GM23338 (cell line): ENCODE measurements at regions not wholly inside any gene's neighbourhood (a gene's known extent, or its start where the extent isn't known, plus 50 kb on each side); places are given as distances from the start of the nearest gene placed in this dataset.

Experiments used
- CREB1 ChIP-seq: fragments of 250-450 bp; sonication (Bioruptor Pico); IDR thresholded peaks from 2 replicates; pipeline ENCODE4 v1.5.0; 2020; ENCODE audit warnings: low read depth, mild to moderate bottlenecking, moderate library complexity
- EZH2 ChIP-seq: fragments of 200-600 bp; sonication (generic); IDR thresholded peaks from one replicate; pipeline ENCODE4 v1.8.0; 2017; ENCODE audit warnings: antibody characterized with exemption, mild to moderate bottlenecking, low read depth; ENCODE audit not compliant: unreplicated experiment
- EZH2phosphoT487 ChIP-seq: fragments of 200-600 bp; sonication (generic); IDR thresholded peaks from one replicate; pipeline ENCODE4 v1.8.1; 2018; ENCODE audit warnings: antibody characterized with exemption; ENCODE audit not compliant: unreplicated experiment
- JUNB ChIP-seq: IDR thresholded peaks from one replicate; pipeline ENCODE4 v1.6.1; 2016; ENCODE audit warnings: antibody characterized with exemption; ENCODE audit not compliant: unreplicated experiment
- NANOG ChIP-seq: IDR thresholded peaks from 2 replicates; pipeline ENCODE4 v1.6.1; 2016; ENCODE audit warnings: antibody characterized with exemption, borderline replicate concordance
- POLR2AphosphoS5 ChIP-seq: IDR thresholded peaks from 2 replicates; pipeline ENCODE4 v1.6.1; 2016; ENCODE audit warnings: antibody characterized with exemption, low read depth
- STAT1 ChIP-seq: IDR thresholded peaks from one replicate; pipeline ENCODE4 v1.6.1; 2016; ENCODE audit warnings: antibody characterized with exemption; ENCODE audit not compliant: unreplicated experiment
- ZNF114 ChIP-seq: fragments of 250-450 bp; sonication (Bioruptor Pico); IDR thresholded peaks from 2 replicates; pipeline ENCODE4 v1.5.0; 2020; ENCODE audit warnings: mild to moderate bottlenecking, moderate library complexity
- TF ChIP-seq, protein P1 (sequence below), 2 experiments: fragments of 200-600 bp in 1 of 2; sonication (generic) in 1 of 2; conservative IDR thresholded peaks; 2 replicates each; pipeline versions ENCODE4 v1.5.1 to v1.6.1; 2016 to 2017; ENCODE audit warnings: antibody characterized with exemption in 2 of 2, low read depth in 2 of 2, mild to moderate bottlenecking in 2 of 2, moderate library complexity in 1 of 2
- TF ChIP-seq, protein P2 (sequence below): IDR thresholded peaks from one replicate; pipeline ENCODE4 v1.6.1; 2018; ENCODE audit warnings: antibody characterized with exemption; ENCODE audit not compliant: unreplicated experiment
- TF ChIP-seq, protein P3 (sequence below): fragments of 250-450 bp; sonication (Bioruptor Pico); IDR thresholded peaks from 2 replicates; pipeline ENCODE4 v1.5.0; 2020; ENCODE audit warnings: mild to moderate bottlenecking, moderate library complexity
- TF ChIP-seq, protein P4 (sequence below): IDR thresholded peaks from 2 replicates; pipeline ENCODE4 v1.6.1; 2016; ENCODE audit warnings: antibody characterized with exemption

DNA sequence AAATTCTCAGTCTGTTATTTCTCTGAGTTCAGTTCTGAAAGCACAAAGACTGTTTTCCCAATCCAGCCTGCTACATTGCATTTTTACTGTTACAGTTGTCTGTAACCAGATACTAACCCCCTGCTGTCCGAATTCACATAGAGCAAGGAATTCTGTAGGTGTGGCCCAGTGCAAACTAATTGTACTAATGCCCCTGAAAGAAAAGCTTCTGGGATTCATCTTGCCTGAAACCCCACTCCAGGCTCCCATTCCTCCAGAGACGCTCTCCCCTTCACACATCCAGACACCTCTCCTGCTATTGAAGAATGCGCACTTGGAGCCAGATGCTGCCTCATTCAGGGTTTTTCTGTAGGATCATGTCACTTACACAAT lies 127.0 kb downstream of the TTC32 start:
- TF ChIP-seq, protein P1, sequence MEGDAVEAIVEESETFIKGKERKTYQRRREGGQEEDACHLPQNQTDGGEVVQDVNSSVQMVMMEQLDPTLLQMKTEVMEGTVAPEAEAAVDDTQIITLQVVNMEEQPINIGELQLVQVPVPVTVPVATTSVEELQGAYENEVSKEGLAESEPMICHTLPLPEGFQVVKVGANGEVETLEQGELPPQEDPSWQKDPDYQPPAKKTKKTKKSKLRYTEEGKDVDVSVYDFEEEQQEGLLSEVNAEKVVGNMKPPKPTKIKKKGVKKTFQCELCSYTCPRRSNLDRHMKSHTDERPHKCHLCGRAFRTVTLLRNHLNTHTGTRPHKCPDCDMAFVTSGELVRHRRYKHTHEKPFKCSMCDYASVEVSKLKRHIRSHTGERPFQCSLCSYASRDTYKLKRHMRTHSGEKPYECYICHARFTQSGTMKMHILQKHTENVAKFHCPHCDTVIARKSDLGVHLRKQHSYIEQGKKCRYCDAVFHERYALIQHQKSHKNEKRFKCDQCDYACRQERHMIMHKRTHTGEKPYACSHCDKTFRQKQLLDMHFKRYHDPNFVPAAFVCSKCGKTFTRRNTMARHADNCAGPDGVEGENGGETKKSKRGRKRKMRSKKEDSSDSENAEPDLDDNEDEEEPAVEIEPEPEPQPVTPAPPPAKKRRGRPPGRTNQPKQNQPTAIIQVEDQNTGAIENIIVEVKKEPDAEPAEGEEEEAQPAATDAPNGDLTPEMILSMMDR (conservative IDR thresholded peaks at IDR 0.05; ENCODE audit: low read depth in 2 of 2): no peak
- TF ChIP-seq JUNB (no peak), CREB1 (CRISPR knock-in tag) (no peak), EZH2phosphoT487 (no peak), EZH2 (no peak), POLR2AphosphoS5 (no peak), NANOG (no peak), ZNF114 (CRISPR knock-in tag) (no peak), STAT1 (no peak)
- TF ChIP-seq, protein P2, sequence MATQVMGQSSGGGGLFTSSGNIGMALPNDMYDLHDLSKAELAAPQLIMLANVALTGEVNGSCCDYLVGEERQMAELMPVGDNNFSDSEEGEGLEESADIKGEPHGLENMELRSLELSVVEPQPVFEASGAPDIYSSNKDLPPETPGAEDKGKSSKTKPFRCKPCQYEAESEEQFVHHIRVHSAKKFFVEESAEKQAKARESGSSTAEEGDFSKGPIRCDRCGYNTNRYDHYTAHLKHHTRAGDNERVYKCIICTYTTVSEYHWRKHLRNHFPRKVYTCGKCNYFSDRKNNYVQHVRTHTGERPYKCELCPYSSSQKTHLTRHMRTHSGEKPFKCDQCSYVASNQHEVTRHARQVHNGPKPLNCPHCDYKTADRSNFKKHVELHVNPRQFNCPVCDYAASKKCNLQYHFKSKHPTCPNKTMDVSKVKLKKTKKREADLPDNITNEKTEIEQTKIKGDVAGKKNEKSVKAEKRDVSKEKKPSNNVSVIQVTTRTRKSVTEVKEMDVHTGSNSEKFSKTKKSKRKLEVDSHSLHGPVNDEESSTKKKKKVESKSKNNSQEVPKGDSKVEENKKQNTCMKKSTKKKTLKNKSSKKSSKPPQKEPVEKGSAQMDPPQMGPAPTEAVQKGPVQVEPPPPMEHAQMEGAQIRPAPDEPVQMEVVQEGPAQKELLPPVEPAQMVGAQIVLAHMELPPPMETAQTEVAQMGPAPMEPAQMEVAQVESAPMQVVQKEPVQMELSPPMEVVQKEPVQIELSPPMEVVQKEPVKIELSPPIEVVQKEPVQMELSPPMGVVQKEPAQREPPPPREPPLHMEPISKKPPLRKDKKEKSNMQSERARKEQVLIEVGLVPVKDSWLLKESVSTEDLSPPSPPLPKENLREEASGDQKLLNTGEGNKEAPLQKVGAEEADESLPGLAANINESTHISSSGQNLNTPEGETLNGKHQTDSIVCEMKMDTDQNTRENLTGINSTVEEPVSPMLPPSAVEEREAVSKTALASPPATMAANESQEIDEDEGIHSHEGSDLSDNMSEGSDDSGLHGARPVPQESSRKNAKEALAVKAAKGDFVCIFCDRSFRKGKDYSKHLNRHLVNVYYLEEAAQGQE: no peak
- TF ChIP-seq, protein P3, sequence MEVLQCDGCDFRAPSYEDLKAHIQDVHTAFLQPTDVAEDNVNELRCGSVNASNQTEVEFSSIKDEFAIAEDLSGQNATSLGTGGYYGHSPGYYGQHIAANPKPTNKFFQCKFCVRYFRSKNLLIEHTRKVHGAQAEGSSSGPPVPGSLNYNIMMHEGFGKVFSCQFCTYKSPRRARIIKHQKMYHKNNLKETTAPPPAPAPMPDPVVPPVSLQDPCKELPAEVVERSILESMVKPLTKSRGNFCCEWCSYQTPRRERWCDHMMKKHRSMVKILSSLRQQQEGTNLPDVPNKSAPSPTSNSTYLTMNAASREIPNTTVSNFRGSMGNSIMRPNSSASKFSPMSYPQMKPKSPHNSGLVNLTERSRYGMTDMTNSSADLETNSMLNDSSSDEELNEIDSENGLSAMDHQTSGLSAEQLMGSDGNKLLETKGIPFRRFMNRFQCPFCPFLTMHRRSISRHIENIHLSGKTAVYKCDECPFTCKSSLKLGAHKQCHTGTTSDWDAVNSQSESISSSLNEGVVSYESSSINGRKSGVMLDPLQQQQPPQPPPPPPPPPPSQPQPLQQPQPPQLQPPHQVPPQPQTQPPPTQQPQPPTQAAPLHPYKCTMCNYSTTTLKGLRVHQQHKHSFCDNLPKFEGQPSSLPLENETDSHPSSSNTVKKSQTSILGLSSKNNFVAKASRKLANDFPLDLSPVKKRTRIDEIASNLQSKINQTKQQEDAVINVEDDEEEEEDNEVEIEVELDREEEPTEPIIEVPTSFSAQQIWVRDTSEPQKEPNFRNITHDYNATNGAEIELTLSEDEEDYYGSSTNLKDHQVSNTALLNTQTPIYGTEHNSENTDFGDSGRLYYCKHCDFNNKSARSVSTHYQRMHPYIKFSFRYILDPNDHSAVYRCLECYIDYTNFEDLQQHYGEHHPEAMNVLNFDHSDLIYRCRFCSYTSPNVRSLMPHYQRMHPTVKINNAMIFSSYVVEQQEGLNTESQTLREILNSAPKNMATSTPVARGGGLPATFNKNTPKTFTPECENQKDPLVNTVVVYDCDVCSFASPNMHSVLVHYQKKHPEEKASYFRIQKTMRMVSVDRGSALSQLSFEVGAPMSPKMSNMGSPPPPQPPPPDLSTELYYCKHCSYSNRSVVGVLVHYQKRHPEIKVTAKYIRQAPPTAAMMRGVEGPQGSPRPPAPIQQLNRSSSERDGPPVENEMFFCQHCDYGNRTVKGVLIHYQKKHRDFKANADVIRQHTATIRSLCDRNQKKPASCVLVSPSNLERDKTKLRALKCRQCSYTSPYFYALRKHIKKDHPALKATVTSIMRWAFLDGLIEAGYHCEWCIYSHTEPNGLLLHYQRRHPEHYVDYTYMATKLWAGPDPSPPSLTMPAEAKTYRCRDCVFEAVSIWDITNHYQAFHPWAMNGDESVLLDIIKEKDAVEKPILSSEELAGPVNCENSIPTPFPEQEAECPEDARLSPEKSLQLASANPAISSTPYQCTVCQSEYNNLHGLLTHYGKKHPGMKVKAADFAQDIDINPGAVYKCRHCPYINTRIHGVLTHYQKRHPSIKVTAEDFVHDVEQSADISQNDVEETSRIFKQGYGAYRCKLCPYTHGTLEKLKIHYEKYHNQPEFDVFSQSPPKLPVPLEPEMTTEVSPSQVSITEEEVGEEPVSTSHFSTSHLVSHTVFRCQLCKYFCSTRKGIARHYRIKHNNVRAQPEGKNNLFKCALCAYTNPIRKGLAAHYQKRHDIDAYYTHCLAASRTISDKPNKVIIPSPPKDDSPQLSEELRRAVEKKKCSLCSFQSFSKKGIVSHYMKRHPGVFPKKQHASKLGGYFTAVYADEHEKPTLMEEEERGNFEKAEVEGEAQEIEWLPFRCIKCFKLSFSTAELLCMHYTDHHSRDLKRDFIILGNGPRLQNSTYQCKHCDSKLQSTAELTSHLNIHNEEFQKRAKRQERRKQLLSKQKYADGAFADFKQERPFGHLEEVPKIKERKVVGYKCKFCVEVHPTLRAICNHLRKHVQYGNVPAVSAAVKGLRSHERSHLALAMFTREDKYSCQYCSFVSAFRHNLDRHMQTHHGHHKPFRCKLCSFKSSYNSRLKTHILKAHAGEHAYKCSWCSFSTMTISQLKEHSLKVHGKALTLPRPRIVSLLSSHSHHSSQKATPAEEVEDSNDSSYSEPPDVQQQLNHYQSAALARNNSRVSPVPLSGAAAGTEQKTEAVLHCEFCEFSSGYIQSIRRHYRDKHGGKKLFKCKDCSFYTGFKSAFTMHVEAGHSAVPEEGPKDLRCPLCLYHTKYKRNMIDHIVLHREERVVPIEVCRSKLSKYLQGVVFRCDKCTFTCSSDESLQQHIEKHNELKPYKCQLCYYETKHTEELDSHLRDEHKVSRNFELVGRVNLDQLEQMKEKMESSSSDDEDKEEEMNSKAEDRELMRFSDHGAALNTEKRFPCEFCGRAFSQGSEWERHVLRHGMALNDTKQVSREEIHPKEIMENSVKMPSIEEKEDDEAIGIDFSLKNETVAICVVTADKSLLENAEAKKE (CRISPR knock-in tag): no peak
- TF ChIP-seq, protein P4, sequence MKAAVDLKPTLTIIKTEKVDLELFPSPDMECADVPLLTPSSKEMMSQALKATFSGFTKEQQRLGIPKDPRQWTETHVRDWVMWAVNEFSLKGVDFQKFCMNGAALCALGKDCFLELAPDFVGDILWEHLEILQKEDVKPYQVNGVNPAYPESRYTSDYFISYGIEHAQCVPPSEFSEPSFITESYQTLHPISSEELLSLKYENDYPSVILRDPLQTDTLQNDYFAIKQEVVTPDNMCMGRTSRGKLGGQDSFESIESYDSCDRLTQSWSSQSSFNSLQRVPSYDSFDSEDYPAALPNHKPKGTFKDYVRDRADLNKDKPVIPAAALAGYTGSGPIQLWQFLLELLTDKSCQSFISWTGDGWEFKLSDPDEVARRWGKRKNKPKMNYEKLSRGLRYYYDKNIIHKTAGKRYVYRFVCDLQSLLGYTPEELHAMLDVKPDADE: no peak
